Epithelial cell of proximal tubule (primary cell): ENCODE measurements at regions not wholly inside any gene's neighbourhood (a gene's known extent, or its start where the extent isn't known, plus 50 kb on each side); places are given as distances from the start of the nearest gene placed in this dataset.

Source experiments
- DNase-seq: peaks from one replicate; pipeline ENCODE4 v3.0.0-alpha.2; 2011; ENCODE audit warnings: low read depth
- H3K4me3 ChIP-seq: 2 replicates; pipeline ENCODE4 v1.5.1; 2011; ENCODE audit warnings: low read depth, mild to moderate bottlenecking, low read length
- CTCF ChIP-seq: conservative IDR thresholded peaks from 2 replicates; pipeline ENCODE4 v1.5.1; 2012; ENCODE audit warnings: low read depth, mild to moderate bottlenecking, low read length

- H3K4me3 ChIP-seq = no peak overlapping the region
- TF ChIP-seq CTCF = no peak
- DNase-seq = peak; percentile 56
These were observed 1793.8 kb upstream of the WWC1 start for GRCh38 chr5:166497496-166498104.

GRCh38 chr5:166499447-166500240 lies 1791.8 kb upstream of the WWC1 start:
- no peak for DNase-seq
- no peak overlapping the region for H3K4me3 ChIP-seq
- no peak for TF ChIP-seq CTCF

GRCh38 chr5:166503506-166503905 lies 1787.9 kb upstream of the WWC1 start:
- DNase-seq = no peak
- H3K4me3 ChIP-seq = no peak overlapping the region
- no peak for TF ChIP-seq CTCF

GRCh38 chr5:166505067-166505466 lies 1786.4 kb upstream of the WWC1 start:
- no peak for TF ChIP-seq CTCF
- no peak for DNase-seq
- no peak overlapping the region for H3K4me3 ChIP-seq

GRCh38 chr5:166505544-166505943 lies 1785.9 kb upstream of the WWC1 start:
- no peak for TF ChIP-seq CTCF
- DNase-seq = no peak
- no peak overlapping the region for H3K4me3 ChIP-seq

- TF ChIP-seq CTCF = no peak
These were observed 1783.5 kb upstream of the WWC1 start for GRCh38 chr5:166507810-166508425.

More at GRCh38 chr5:166507810-166508425, 1783.5 kb upstream of the WWC1 start:
- no peak for DNase-seq
- H3K4me3 ChIP-seq = no peak overlapping the region
